Ovary (tissue), 7 donors: ENCODE measurements at regions not wholly inside any gene's neighbourhood (a gene's known extent, or its start where the extent isn't known, plus 50 kb on each side); places are given as distances from the start of the nearest gene placed in this dataset.

Experiments used
- DNase-seq, 5 donors: peaks; one replicate each; pipeline ENCODE4 v3.0.0-alpha.2; 2019 to 2020
- H3K27ac ChIP-seq, 2 donors: fragments of 200-600 bp; one replicate each; pipeline versions ENCODE4 v1.5.1 to v1.8.0; 2019 to 2022
- H3K27me3 ChIP-seq: fragments of 200-600 bp; one replicate; pipeline ENCODE4 v1.8.0; 2022
- H3K36me3 ChIP-seq: fragments of 200-600 bp; sonication (generic); one replicate; pipeline ENCODE4 v1.5.1; 2019
- H3K4me1 ChIP-seq: one replicate; pipeline ENCODE4 v1.8.1; 2013; ENCODE audit warnings: mild to moderate bottlenecking, moderate library complexity; ENCODE audit not compliant: insufficient read depth
- H3K4me3 ChIP-seq: fragments of 200-600 bp; sonication (generic); one replicate; pipeline ENCODE4 v1.5.1; 2017
- H3K9me3 ChIP-seq, 2 donors: fragments of 200-600 bp in 1 of 2; sonication (generic) in 1 of 2; one replicate each; pipeline versions ENCODE4 v1.5.1 to v1.8.1; 2013 to 2019; ENCODE audit warnings: mild to moderate bottlenecking in 1 of 2, moderate library complexity in 1 of 2
- CTCF ChIP-seq, 3 donors: fragments of 450-650 bp in 2 of 3; fragments of 200-600 bp in 1 of 3; IDR thresholded peaks; one replicate each; pipeline versions ENCODE4 v1.5.1 to v1.8.0; 2016 to 2022; ENCODE audit warnings: antibody characterized with exemption in 3 of 3, mild to moderate bottlenecking in 1 of 3
- EP300 ChIP-seq: sonication (generic); formaldehyde crosslinking; IDR thresholded peaks from one replicate; pipeline ENCODE4 v1.6.1; 2017; ENCODE audit warnings: antibody characterized with exemption
- POLR2A ChIP-seq: fragments of 450-650 bp; IDR thresholded peaks from one replicate; pipeline ENCODE4 v1.6.1; 2017; ENCODE audit warnings: antibody characterized with exemption, mild to moderate bottlenecking, moderate library complexity
- WGBS, 3 donors: extraction: QIAGEN DNeasy Blood & Tissue Kit in 1 of 3; methylation state at CpG; one replicate each; pipeline versions ENCODE4 v1.1.5 to v1.1.7; 2013 to 2017; 5-methylcytosine and 5-hydroxymethylcytosine counted together
- intact Hi-C, 4 donors: fragments of 100-400 bp; cut with DNase I; formaldehyde crosslinking; loops; one replicate each; pipeline versions ENCODE4 v1.11.0 to v1.15.1; 2022 to 2023
- donor health status: DM: no; HTN: no; CAD: no; lungs with moderate emphysema.
- donor health status: DM: no; HTN: no; CAD: no.
- donor health status: Bipolar disorder and iron deficiency.
- donor health status: DM: no; HTN: no; CAD: no.
- donor health status: DM: yes; HTN: yes; CAD: no.

- Histone ChIP-seq H3K36me3 (no peaks in the 10 kb centered on the region), H3K4me1 (peaks cover 12% of the 10 kb centered on the region), H3K27ac (peak overlapping the region in 1 of 2 donors; percentile 52), H3K9me3 (no peaks in the 10 kb centered on the region), H3K4me3 (no peak overlapping the region), H3K27me3 (no peaks in the 10 kb centered on the region)
- TF ChIP-seq POLR2A: no peak
- TF ChIP-seq EP300: no peak
- TF ChIP-seq CTCF (IDR thresholded peaks at IDR 0.05): no peak
- no peak for DNase-seq
- WGBS, 3 donors: 40 to 45% (median 41%) methylated on average over 5 of the region's 5 CpGs
- intact Hi-C loops: no loop called here
Measured at GRCh38 chr6:167682546-167683027, 144.1 kb upstream of the AFDN start.

- Histone ChIP-seq H3K9me3 (no peaks in the 10 kb centered on the region), H3K27ac (peak overlapping the region in 1 of 2 donors; percentile 52), H3K27me3 (no peaks in the 10 kb centered on the region), H3K4me1 (peaks cover 11% of the 10 kb centered on the region), H3K36me3 (no peaks in the 10 kb centered on the region), H3K4me3 (no peak overlapping the region)
- peak; percentile 75 to 85 (median 81) for DNase-seq
- intact Hi-C loops: no loop called here
- 37 to 44% (median 39%) methylated on average over 19 of the region's 19 CpGs for WGBS, 3 donors
- no peak for TF ChIP-seq POLR2A
- TF ChIP-seq EP300: no peak
- no peak for TF ChIP-seq CTCF (IDR thresholded peaks at IDR 0.05)
Measured at GRCh38 chr6:167683028-167683862, 143.5 kb upstream of the AFDN start.

GRCh38 chr6:167684276-167685104 lies 142.2 kb upstream of the AFDN start:
- TF ChIP-seq CTCF (IDR thresholded peaks at IDR 0.05): no peak
- TF ChIP-seq POLR2A: no peak
- no peak for TF ChIP-seq EP300
- H3K9me3 ChIP-seq: no peaks in the 10 kb centered on the region
- H3K4me1 ChIP-seq: peaks cover 9% of the 10 kb centered on the region
- H3K36me3 ChIP-seq: no peaks in the 10 kb centered on the region
- 80 to 92% (median 85%) methylated on average over 14 of the region's 14 CpGs for WGBS, 3 donors
- no peaks in the 10 kb centered on the region for H3K27me3 ChIP-seq
- no peak overlapping the region for H3K4me3 ChIP-seq
- no peak for DNase-seq
- intact Hi-C loops: no loop called here
- no peak overlapping the region for H3K27ac ChIP-seq

- Histone ChIP-seq H3K27ac (no peak overlapping the region), H3K4me3 (no peak overlapping the region), H3K27me3 (no peaks in the 10 kb centered on the region), H3K36me3 (no peaks in the 10 kb centered on the region), H3K9me3 (no peaks in the 10 kb centered on the region), H3K4me1 (peaks cover 9% of the 10 kb centered on the region)
- no peak for TF ChIP-seq POLR2A
- TF ChIP-seq CTCF (IDR thresholded peaks at IDR 0.05): no peak
- TF ChIP-seq EP300: no peak
- intact Hi-C loops: no loop called here
- WGBS, 3 donors: 73 to 79% (median 77%) methylated on average over 10 of the region's 10 CpGs
- no peak for DNase-seq
Measured at GRCh38 chr6:167685654-167686053, 141.1 kb upstream of the AFDN start.
